GM23248 (cell line): ENCODE measurements at regions not wholly inside any gene's neighbourhood (a gene's known extent, or its start where the extent isn't known, plus 50 kb on each side); places are given as distances from the start of the nearest gene placed in this dataset.

Source experiments
- DNase-seq: peaks from one replicate; pipeline ENCODE4 v3.0.0-alpha.2; 2015
- H2AFZ ChIP-seq: fragments of 200-600 bp; sonication (generic); 2 replicates; pipeline ENCODE4 v1.6.1; 2016; ENCODE audit warnings: antibody characterized with exemption
- H3F3A ChIP-seq: fragments of 200-600 bp; sonication (generic); 2 replicates; pipeline ENCODE4 v1.6.1; 2016; ENCODE audit warnings: mild to moderate bottlenecking, antibody characterized with exemption, mixed run types; ENCODE audit not compliant: insufficient read depth
- H3K27ac ChIP-seq: fragments of 200-600 bp; sonication (generic); 2 replicates; pipeline ENCODE4 v1.5.1; 2016; ENCODE audit warnings: mild to moderate bottlenecking
- H3K27me3 ChIP-seq: fragments of 200-600 bp; sonication (generic); replicated peaks from 2 replicates; pipeline ENCODE4 v1.6.1; 2016; ENCODE audit warnings: mild to moderate bottlenecking; ENCODE audit not compliant: insufficient read depth
- H3K36me3 ChIP-seq: fragments of 200-600 bp; sonication (generic); 2 replicates; pipeline ENCODE4 v1.6.1; 2016; ENCODE audit warnings: low read depth, mild to moderate bottlenecking
- H3K4me1 ChIP-seq: fragments of 200-600 bp; sonication (generic); 2 replicates; pipeline ENCODE4 v1.6.1; 2016; ENCODE audit warnings: mild to moderate bottlenecking; ENCODE audit not compliant: insufficient read depth
- H3K4me2 ChIP-seq: fragments of 200-600 bp; sonication (generic); one replicate; pipeline ENCODE4 v1.6.1; 2016; ENCODE audit warnings: mild to moderate bottlenecking; ENCODE audit not compliant: unreplicated experiment
- H3K4me3 ChIP-seq: fragments of 200-600 bp; sonication (generic); 2 replicates; pipeline ENCODE4 v1.5.1; 2016; ENCODE audit warnings: mild to moderate bottlenecking
- H3K79me2 ChIP-seq: fragments of 200-600 bp; sonication (generic); 2 replicates; pipeline ENCODE4 v1.6.1; 2016; ENCODE audit warnings: mild to moderate bottlenecking; ENCODE audit not compliant: insufficient read depth
- H3K9ac ChIP-seq: fragments of 200-600 bp; sonication (generic); 2 replicates; pipeline ENCODE4 v1.6.1; 2016; ENCODE audit warnings: mild to moderate bottlenecking
- H3K9me2 ChIP-seq: fragments of 200-600 bp; sonication (generic); 2 replicates; pipeline ENCODE4 v1.6.1; 2016; ENCODE audit warnings: mixed run types, mild to moderate bottlenecking, moderate library complexity; ENCODE audit not compliant: insufficient read depth
- H3K9me3 ChIP-seq: fragments of 200-600 bp; sonication (generic); one replicate; pipeline ENCODE4 v1.6.1; 2017; ENCODE audit warnings: low read depth
- H4K20me1 ChIP-seq: fragments of 200-600 bp; sonication (generic); 2 replicates; pipeline ENCODE4 v1.6.0; 2016; ENCODE audit not compliant: insufficient read depth
- EZH2 ChIP-seq: fragments of 200-600 bp; sonication (generic); IDR thresholded peaks from 2 replicates; pipeline ENCODE4 v1.6.1; 2018; ENCODE audit warnings: antibody characterized with exemption, mild to moderate bottlenecking; ENCODE audit not compliant: insufficient read depth, poor library complexity, severe bottlenecking
- EZH2phosphoT487 ChIP-seq: fragments of 200-600 bp; sonication (generic); IDR thresholded peaks from 2 replicates; pipeline ENCODE4 v1.6.1; 2018; ENCODE audit warnings: antibody characterized with exemption, moderate library complexity, mild to moderate bottlenecking, low read depth; ENCODE audit not compliant: insufficient read depth
- WGBS, 2 experiments: methylation state at CpG; one replicate each; pipeline ENCODE4 v1.1.6; 2015 to 2017; ENCODE audit warnings: low lambda C conversion rate in 2 of 2, low coverage in 1 of 2; ENCODE audit errors: missing lambda C conversion rate in 2 of 2; 5-methylcytosine and 5-hydroxymethylcytosine counted together
- in situ Hi-C: fragments of 300-500 bp; cut with MboI; formaldehyde crosslinking; loops from 2 replicates; pipeline ENCODE4 v1.15.0; 2020

DNA sequence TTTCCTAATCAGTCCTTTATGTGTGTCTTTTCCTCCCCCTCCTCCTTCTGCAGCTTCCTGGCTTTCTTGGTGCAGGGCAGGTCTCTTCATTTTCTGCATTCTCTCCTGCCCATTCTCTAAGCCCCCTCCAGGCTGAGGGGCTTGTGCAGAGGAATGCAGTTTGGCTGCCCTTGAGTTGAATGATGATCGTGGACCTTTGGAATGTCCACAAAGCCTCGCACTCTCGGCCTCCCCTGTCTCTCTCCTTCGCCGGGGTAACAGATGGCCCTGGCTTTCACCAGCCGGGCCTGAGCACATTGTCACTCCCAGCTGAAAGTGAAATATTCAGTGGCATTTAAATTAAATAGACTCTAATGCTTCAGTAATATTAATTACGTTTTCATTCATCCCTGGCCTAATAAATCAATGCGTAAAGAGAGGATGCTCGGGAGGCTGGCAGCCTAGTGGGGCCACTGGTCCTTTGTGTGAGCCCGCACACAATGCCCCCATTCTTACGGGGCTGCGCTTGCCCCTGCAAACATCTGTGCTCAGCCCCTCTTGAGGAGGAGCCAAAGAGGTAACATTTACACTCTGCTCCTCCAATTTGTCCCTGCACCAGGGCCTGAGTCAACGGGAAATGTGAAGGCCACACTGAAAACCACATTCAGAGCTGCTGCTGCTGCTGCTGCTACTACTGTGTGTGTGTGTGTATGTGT, 64.9 kb upstream of the PAX6 start:
- TF ChIP-seq EZH2 = no peak
- no peak for TF ChIP-seq EZH2phosphoT487
- 46 to 56% methylated on average over 13 of the region's 13 CpGs for WGBS, 2 experiments
- no peak overlapping the region for H3K4me3 ChIP-seq
- in situ Hi-C loops = no loop called here
- H3K4me2 ChIP-seq = no peak overlapping the region
- peaks cover 41% of the 10 kb centered on the region for H3K27me3 ChIP-seq
- H3K27ac ChIP-seq = no peak overlapping the region
- no peaks in the 10 kb centered on the region for H3K9me3 ChIP-seq
- no peaks in the 10 kb centered on the region for H3K79me2 ChIP-seq
- H3K36me3 ChIP-seq = no peaks in the 10 kb centered on the region
- no peak for DNase-seq
- H4K20me1 ChIP-seq = no peaks in the 10 kb centered on the region
- no peak overlapping the region for H3K9ac ChIP-seq
- no peaks in the 10 kb centered on the region for H3K9me2 ChIP-seq
- H2AFZ ChIP-seq = no peak overlapping the region
- H3F3A ChIP-seq = no peaks in the 10 kb centered on the region
- H3K4me1 ChIP-seq = no peaks in the 10 kb centered on the region

GRCh38 chr11:31874631-31875191, 63.6 kb upstream of the PAX6 start:
- no peaks in the 10 kb centered on the region for H3K79me2 ChIP-seq
- no peaks in the 10 kb centered on the region for H3K4me1 ChIP-seq
- no peaks in the 10 kb centered on the region for H3F3A ChIP-seq
- no peaks in the 10 kb centered on the region for H3K9me2 ChIP-seq
- H4K20me1 ChIP-seq = no peaks in the 10 kb centered on the region
- 17 to 21% methylated on average over 6 of the region's 6 CpGs for WGBS, 2 experiments
- H3K27me3 ChIP-seq = peaks cover 47% of the 10 kb centered on the region
- H3K4me3 ChIP-seq = no peak overlapping the region
- H3K27ac ChIP-seq = no peak overlapping the region
- TF ChIP-seq EZH2 = no peak
- H3K36me3 ChIP-seq = no peaks in the 10 kb centered on the region
- H2AFZ ChIP-seq = no peak overlapping the region
- H3K9me3 ChIP-seq = no peaks in the 10 kb centered on the region
- in situ Hi-C loops = loop anchor here (25.0 kb wide), 1 partner anchor 387 kb away; no protein-coding TSS in a partner anchor
- peak; percentile 6 for DNase-seq
- no peak overlapping the region for H3K9ac ChIP-seq
- H3K4me2 ChIP-seq = no peak overlapping the region

GRCh38 chr11:31873124-31873523, 62.0 kb upstream of the PAX6 start:
- no peaks in the 10 kb centered on the region for H3K9me3 ChIP-seq
- H2AFZ ChIP-seq = no peak overlapping the region
- TF ChIP-seq EZH2 (no peak), EZH2phosphoT487 (no peak)
- H3K9me2 ChIP-seq = no peaks in the 10 kb centered on the region
- H3K36me3 ChIP-seq = no peaks in the 10 kb centered on the region
- DNase-seq = no peak
- no peak overlapping the region for H3K9ac ChIP-seq
- no peak overlapping the region for H3K4me2 ChIP-seq
- H3K4me3 ChIP-seq = no peak overlapping the region
- in situ Hi-C loops = loop anchor here (25.0 kb wide), 1 partner anchor 386 kb away; no protein-coding TSS in a partner anchor
- no peaks in the 10 kb centered on the region for H3K79me2 ChIP-seq
- 17 to 26% methylated on average over 2 of the region's 2 CpGs for WGBS, 2 experiments
- no peak overlapping the region for H3K27ac ChIP-seq
- no peaks in the 10 kb centered on the region for H3K4me1 ChIP-seq
- peaks cover 58% of the 10 kb centered on the region for H3K27me3 ChIP-seq
- no peaks in the 10 kb centered on the region for H4K20me1 ChIP-seq
- no peaks in the 10 kb centered on the region for H3F3A ChIP-seq

GRCh38 chr11:31872076-31872443, 60.9 kb upstream of the PAX6 start:
- no peaks in the 10 kb centered on the region for H4K20me1 ChIP-seq
- TF ChIP-seq EZH2 (no peak), EZH2phosphoT487 (no peak)
- 58 to 68% methylated on average over 3 of the region's 3 CpGs for WGBS, 2 experiments
- no peak overlapping the region for H2AFZ ChIP-seq
- no peak overlapping the region for H3K4me3 ChIP-seq
- in situ Hi-C loops = loop anchor here (25.0 kb wide), 1 partner anchor 385 kb away; no protein-coding TSS in a partner anchor
- no peak for DNase-seq
- no peak overlapping the region for H3K27ac ChIP-seq
- H3K4me2 ChIP-seq = no peak overlapping the region
- H3K9me2 ChIP-seq = no peaks in the 10 kb centered on the region
- no peaks in the 10 kb centered on the region for H3K36me3 ChIP-seq
- H3F3A ChIP-seq = no peaks in the 10 kb centered on the region
- no peaks in the 10 kb centered on the region for H3K4me1 ChIP-seq
- H3K9ac ChIP-seq = no peak overlapping the region
- no peaks in the 10 kb centered on the region for H3K9me3 ChIP-seq
- peaks cover 53% of the 10 kb centered on the region for H3K27me3 ChIP-seq
- no peaks in the 10 kb centered on the region for H3K79me2 ChIP-seq
